ENCODE measurements at regions not wholly inside any gene's neighbourhood (a gene's known extent, or its start where the extent isn't known, plus 50 kb on each side); places are given as distances from the start of the nearest gene placed in this dataset.

DNA sequence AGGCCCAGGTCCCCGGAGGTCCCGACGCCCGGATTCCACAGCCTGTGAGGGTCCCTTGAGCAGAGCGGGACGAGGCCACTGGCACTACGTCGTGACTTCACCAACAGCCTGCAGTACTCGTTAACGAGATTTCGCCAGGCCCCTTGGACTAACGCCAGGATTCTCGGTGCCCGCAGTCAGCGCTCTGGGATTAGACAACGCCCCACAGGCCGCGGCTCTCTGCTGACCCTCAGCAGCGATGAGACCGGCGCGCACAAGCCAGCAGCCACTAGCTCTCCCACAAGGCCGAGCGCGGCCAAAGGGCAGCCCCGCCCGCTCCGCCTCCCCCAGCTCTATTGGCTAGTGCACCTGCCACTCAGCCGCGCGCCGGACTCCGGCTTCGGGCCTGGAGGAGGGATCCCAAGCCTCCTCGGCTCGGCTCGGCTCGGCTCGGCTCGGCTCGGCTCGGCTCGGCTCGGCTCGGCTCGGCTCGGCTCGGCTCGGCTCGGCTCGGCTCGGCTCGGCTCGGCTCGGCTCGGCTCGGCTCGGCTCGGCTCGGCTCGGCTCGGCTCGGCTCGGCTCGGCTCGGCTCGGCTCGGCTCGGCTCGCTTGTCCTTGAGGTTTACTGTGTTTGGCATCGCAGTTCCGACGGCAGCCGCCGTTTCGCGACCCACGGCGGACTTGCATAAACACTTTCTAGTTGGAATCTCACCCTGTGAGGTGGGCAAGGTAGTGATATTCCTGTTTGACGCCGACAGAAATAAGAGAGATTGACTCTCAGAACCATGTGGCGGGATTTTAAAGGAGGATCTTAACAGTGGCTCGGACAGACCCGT lies 231.7 kb upstream of the SERP2 start:
- H3K4me3 ChIP-seq: peak overlapping the region; percentile 71
- TF ChIP-seq CTCF (IDR thresholded peaks at IDR 0.05): no peak
- peak overlapping the region; percentile 89 to 95 for H3K27ac ChIP-seq
- peak; percentile 99 for DNase-seq (ENCODE audit: low spot score)

GRCh38 chr13:44142540-44142867 lies 231.1 kb upstream of the SERP2 start:
- TF ChIP-seq CTCF (IDR thresholded peaks at IDR 0.05): no peak
- DNase-seq (ENCODE audit: low spot score): no peak
- Histone ChIP-seq H3K27ac (peak overlapping the region; percentile 87 to 89), H3K4me3 (peak overlapping the region; percentile 71)

GRCh38 chr13:44142941-44143665 lies 230.5 kb upstream of the SERP2 start:
- H3K4me3 ChIP-seq: peak overlapping the region; percentile 71
- DNase-seq (ENCODE audit: low spot score): no peak
- TF ChIP-seq CTCF (IDR thresholded peaks at IDR 0.05): no peak
- H3K27ac ChIP-seq: peak overlapping the region in 1 of 2 donors; percentile 89

DNA sequence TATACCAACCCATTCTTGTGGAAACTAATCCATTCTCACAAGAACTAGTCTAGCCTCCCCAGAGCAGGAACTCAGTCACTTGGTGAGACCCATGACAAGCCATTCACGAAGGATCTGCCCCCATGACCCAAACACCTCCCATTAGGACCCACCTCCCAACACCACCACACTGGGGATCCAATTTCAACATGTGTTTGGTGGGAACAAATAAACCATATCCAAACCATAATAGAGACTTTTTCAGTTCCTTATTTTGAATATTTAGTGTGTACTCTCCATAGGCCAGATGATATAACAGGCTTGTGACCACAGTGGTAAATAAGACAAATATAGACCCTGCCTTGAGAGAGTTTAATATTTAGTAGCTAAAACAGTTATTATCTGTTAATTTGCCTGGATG lies 227.5 kb upstream of the SERP2 start:
- Histone ChIP-seq H3K4me3 (no peak overlapping the region), H3K27ac (no peak overlapping the region)
- no peak for TF ChIP-seq CTCF (IDR thresholded peaks at IDR 0.05)
- no peak for DNase-seq (ENCODE audit: low spot score)

GRCh38 chr13:44147233-44147632 lies 226.4 kb upstream of the SERP2 start:
- TF ChIP-seq CTCF (IDR thresholded peaks at IDR 0.05): no peak
- DNase-seq (ENCODE audit: low spot score): no peak
- no peak overlapping the region for H3K4me3 ChIP-seq
- H3K27ac ChIP-seq: no peak overlapping the region

DNA sequence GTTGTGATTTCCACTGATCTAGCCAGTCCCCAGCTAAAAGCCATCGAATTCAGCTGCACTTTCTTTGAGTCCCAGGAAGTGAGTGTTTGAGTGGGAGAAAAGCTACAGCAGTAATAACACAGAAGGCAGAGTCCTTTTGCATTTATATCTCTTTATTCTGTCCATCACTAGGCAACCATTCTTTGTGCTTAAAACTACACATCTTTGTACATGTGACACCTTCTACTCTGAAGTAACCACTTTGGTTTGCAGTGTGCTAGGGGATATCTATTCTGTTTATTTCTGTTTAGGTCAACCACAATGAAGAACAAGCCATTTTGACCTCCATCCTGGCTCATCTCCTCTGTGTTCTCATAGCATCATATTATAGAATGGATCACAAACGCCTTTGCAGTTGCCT lies 226.0 kb upstream of the SERP2 start:
- no peak overlapping the region for H3K27ac ChIP-seq
- no peak for DNase-seq (ENCODE audit: low spot score)

More for the DNA sequence above, 226.0 kb upstream of the SERP2 start:
- H3K4me3 ChIP-seq: no peak overlapping the region
- TF ChIP-seq CTCF (IDR thresholded peaks at IDR 0.05): no peak
